ENCODE measurements at regions not wholly inside any gene's neighbourhood (a gene's known extent, or its start where the extent isn't known, plus 50 kb on each side); places are given as distances from the start of the nearest gene placed in this dataset.

- H3K27me3 Mint-ChIP-seq (ENCODE audit: low read depth), result peaks cover 6% of the 10 kb centered on the region; the same call in 1 of the 2 replicates
- H3K27ac Mint-ChIP-seq, result no peak overlapping the region
- ATAC-seq (no peak), DNase-seq (ENCODE audit: low spot score) (no peak)
- no peaks in the 10 kb centered on the region for H3K4me1 Mint-ChIP-seq
- TF ChIP-seq OVOL2 (CRISPR knock-in tag; IDR thresholded peaks at IDR 0.05; ENCODE audit: borderline replicate concordance), result no peak
- no peak for TF ChIP-seq ZNF317 (CRISPR knock-in tag; IDR thresholded peaks at IDR 0.05; ENCODE audit: borderline replicate concordance, low read depth)
- no peak for TF ChIP-seq ZNF671 (CRISPR knock-in tag; IDR thresholded peaks at IDR 0.05)
- no peak for TF ChIP-seq GTF2I (CRISPR knock-in tag; conservative IDR thresholded peaks at IDR 0.05)
- no peak for TF ChIP-seq ERG (CRISPR knock-in tag; IDR thresholded peaks at IDR 0.05)
- no peak for TF ChIP-seq MAX (CRISPR knock-in tag; IDR thresholded peaks at IDR 0.05)
- no peak for TF ChIP-seq NR2C2 (CRISPR knock-in tag; IDR thresholded peaks at IDR 0.05)
- no peak for TF ChIP-seq RELA (CRISPR knock-in tag; IDR thresholded peaks at IDR 0.05; ENCODE audit: borderline replicate concordance)
- no peak for TF ChIP-seq ZBTB43 (CRISPR knock-in tag; IDR thresholded peaks at IDR 0.05)
- H3K9me3 Mint-ChIP-seq, result peaks cover 12% of the 10 kb centered on the region
- no peak overlapping the region for H3K4me3 Mint-ChIP-seq
- ChIA-PET CTCF (no interaction called here), POLR2A (no interaction called here)
- H3K36me3 Mint-ChIP-seq, result peaks cover 6% of the 10 kb centered on the region; the same call in 1 of the 2 replicates
Measured at GRCh38 chr9:118836891-118837290, 532.3 kb downstream of the BRINP1 start.

- no peak overlapping the region for H3K4me3 Mint-ChIP-seq
- POLR2A ChIA-PET, result no interaction called here
- H3K36me3 Mint-ChIP-seq, result no peaks in the 10 kb centered on the region
- no peak for ATAC-seq
- H3K27ac Mint-ChIP-seq, result no peak overlapping the region
- DNase-seq (ENCODE audit: low spot score), result no peak
- CTCF ChIA-PET, result no interaction called here
- H3K9me3 Mint-ChIP-seq, result no peaks in the 10 kb centered on the region
- peaks cover 2% of the 10 kb centered on the region; the same call in 1 of the 2 replicates for H3K27me3 Mint-ChIP-seq (ENCODE audit: low read depth)
- no peaks in the 10 kb centered on the region for H3K4me1 Mint-ChIP-seq
- TF ChIP-seq RORB (CRISPR knock-in tag; IDR thresholded peaks at IDR 0.05) (no peak), ZNF423 (CRISPR knock-in tag; IDR thresholded peaks at IDR 0.05) (no peak), TEAD4 (CRISPR knock-in tag; IDR thresholded peaks at IDR 0.05) (no peak), TCF7 (CRISPR knock-in tag; IDR thresholded peaks at IDR 0.05; ENCODE audit: low read depth) (no peak), GTF2I (CRISPR knock-in tag; conservative IDR thresholded peaks at IDR 0.05) (no peak), MXD4 (CRISPR knock-in tag; IDR thresholded peaks at IDR 0.05; ENCODE audit: borderline replicate concordance) (no peak)
Measured at GRCh38 chr9:118871531-118871930, 497.7 kb downstream of the BRINP1 start.

GRCh38 chr9:118882684-118883083 is 486.6 kb downstream of the BRINP1 start:
- Mint-ChIP-seq H3K4me1 (peaks cover 5% of the 10 kb centered on the region), H3K27ac (no peak overlapping the region), H3K36me3 (no peaks in the 10 kb centered on the region), H3K9me3 (no peaks in the 10 kb centered on the region), H3K4me3 (no peak overlapping the region), H3K27me3 (ENCODE audit: low read depth) (peaks cover 6% of the 10 kb centered on the region)
- ChIA-PET POLR2A (interaction anchor here (0.7 kb wide), 1 partner anchor 138 kb away, joined by 3 read pairs; no protein-coding TSS in a partner anchor), CTCF (no interaction called here)
- DNase-seq (ENCODE audit: low spot score), result no peak
- no peak for ATAC-seq
- TF ChIP-seq FOXP4 (CRISPR knock-in tag; IDR thresholded peaks at IDR 0.05) (no peak), MXD4 (CRISPR knock-in tag; IDR thresholded peaks at IDR 0.05; ENCODE audit: borderline replicate concordance) (no peak), CBFB (CRISPR knock-in tag; IDR thresholded peaks at IDR 0.05; ENCODE audit: low read depth) (no peak), ATF1 (CRISPR knock-in tag; IDR thresholded peaks at IDR 0.05) (no peak), ESRRA (CRISPR knock-in tag; IDR thresholded peaks at IDR 0.05; ENCODE audit: borderline replicate concordance) (no peak)

Measured in WTC11 (cell line).